ENCODE measurements at regions not wholly inside any gene's neighbourhood (a gene's known extent, or its start where the extent isn't known, plus 50 kb on each side); places are given as distances from the start of the nearest gene placed in this dataset.

- in situ Hi-C loops (cut with MboI; ENCODE audit: low sequenced_read_pairs, unreplicated experiment), result no loop called here
- DNase-seq (ENCODE audit: low spot score), result no peak
- no peak for TF ChIP-seq CTCF (IDR thresholded peaks at IDR 0.05; ENCODE audit: borderline replicate concordance, control extremely low read depth, extremely low read depth, insufficient read depth, missing control alignments)
Measured at GRCh38 chr7:41097501-41097900, 605.4 kb downstream of the INHBA start.

GRCh38 chr7:41096917-41097316, 606.0 kb downstream of the INHBA start:
- DNase-seq (ENCODE audit: low spot score), result no peak
- in situ Hi-C loops (cut with MboI; ENCODE audit: low sequenced_read_pairs, unreplicated experiment), result no loop called here
- no peak for TF ChIP-seq CTCF (IDR thresholded peaks at IDR 0.05; ENCODE audit: borderline replicate concordance, control extremely low read depth, extremely low read depth, insufficient read depth, missing control alignments)

GRCh38 chr7:41093141-41093540, 609.7 kb downstream of the INHBA start:
- in situ Hi-C loops (cut with MboI; ENCODE audit: low sequenced_read_pairs, unreplicated experiment), result no loop called here
- TF ChIP-seq CTCF (IDR thresholded peaks at IDR 0.05; ENCODE audit: borderline replicate concordance, control extremely low read depth, extremely low read depth, insufficient read depth, missing control alignments), result no peak
- no peak for DNase-seq (ENCODE audit: low spot score)

GRCh38 chr7:41085244-41085643, 617.6 kb downstream of the INHBA start:
- no peak for TF ChIP-seq CTCF (IDR thresholded peaks at IDR 0.05; ENCODE audit: borderline replicate concordance, control extremely low read depth, extremely low read depth, insufficient read depth, missing control alignments)
- in situ Hi-C loops (cut with MboI; ENCODE audit: low sequenced_read_pairs, unreplicated experiment), result no loop called here
- no peak for DNase-seq (ENCODE audit: low spot score)

GRCh38 chr7:41084381-41084780, 618.5 kb downstream of the INHBA start:
- no peak for TF ChIP-seq CTCF (IDR thresholded peaks at IDR 0.05; ENCODE audit: borderline replicate concordance, control extremely low read depth, extremely low read depth, insufficient read depth, missing control alignments)
- in situ Hi-C loops (cut with MboI; ENCODE audit: low sequenced_read_pairs, unreplicated experiment), result no loop called here
- DNase-seq (ENCODE audit: low spot score), result no peak

- TF ChIP-seq CTCF (IDR thresholded peaks at IDR 0.05; ENCODE audit: borderline replicate concordance, control extremely low read depth, extremely low read depth, insufficient read depth, missing control alignments), result no peak
- in situ Hi-C loops (cut with MboI; ENCODE audit: low sequenced_read_pairs, unreplicated experiment), result no loop called here
- no peak for DNase-seq (ENCODE audit: low spot score)
Measured at GRCh38 chr7:41069635-41070034, 633.3 kb downstream of the INHBA start.

- no peak for TF ChIP-seq CTCF (IDR thresholded peaks at IDR 0.05; ENCODE audit: borderline replicate concordance, control extremely low read depth, extremely low read depth, insufficient read depth, missing control alignments)
- in situ Hi-C loops (cut with MboI; ENCODE audit: low sequenced_read_pairs, unreplicated experiment), result no loop called here
- no peak for DNase-seq (ENCODE audit: low spot score)
Measured at GRCh38 chr7:41067576-41067975, 635.3 kb downstream of the INHBA start.

Measured in GM13976 (cell line).